PC-9 (cell line): ENCODE measurements at regions not wholly inside any gene's neighbourhood (a gene's known extent, or its start where the extent isn't known, plus 50 kb on each side); places are given as distances from the start of the nearest gene placed in this dataset.

Experiments
- BruUV-seq: library from RNA; stranded (reverse); fragments of 400-500 nt; replicated peaks from 2 replicates; lab custom pipeline; 2021; lab: Mats Ljungman, UMichigan
- CTCF ChIA-PET: fragments of 300-600 bp; sonication (Branson Sonifier 250); formaldehyde crosslinking; loops from one replicate; lab custom pipeline; 2022; ENCODE audit warnings: antibody characterized with exemption; lab: Charles Lee
- POLR2A ChIA-PET: fragments of 300-600 bp; sonication (Branson Sonifier 250); formaldehyde crosslinking; loops from one replicate; lab custom pipeline; 2022; ENCODE audit warnings: antibody characterized with exemption; ENCODE audit not compliant: unreplicated experiment; lab: Charles Lee
- DNase-seq, 2 experiments: peaks; one replicate each; pipeline versions ENCODE4 v3.0.0 to v3.0.0-alpha.2; 2015 to 2022; ENCODE audit warnings: mixed read lengths in 1 of 2
- H2AFZ ChIP-seq: fragments of 200-600 bp; sonication (generic); 2 replicates; pipeline ENCODE4 v1.8.1; 2017; ENCODE audit warnings: antibody characterized with exemption
- H3F3A ChIP-seq: fragments of 200-600 bp; sonication (generic); 2 replicates; pipeline ENCODE4 v1.8.1; 2017; ENCODE audit warnings: antibody characterized with exemption, mild to moderate bottlenecking, low read depth; ENCODE audit not compliant: insufficient read depth
- H3K27ac ChIP-seq: fragments of 200-600 bp; sonication (generic); 2 replicates; pipeline ENCODE4 v1.6.1; 2016; ENCODE audit warnings: mixed run types
- H3K27me3 ChIP-seq: fragments of 200-600 bp; sonication (generic); 2 replicates; pipeline ENCODE4 v1.6.1; 2016; ENCODE audit warnings: low read depth, mixed run types; ENCODE audit not compliant: insufficient read depth
- H3K36me3 ChIP-seq: fragments of 200-600 bp; sonication (generic); 2 replicates; pipeline ENCODE4 v1.6.1; 2016; ENCODE audit warnings: low read depth, mixed run types
- H3K4me1 ChIP-seq: fragments of 200-600 bp; sonication (generic); replicated peaks from 2 replicates; pipeline ENCODE4 v1.6.1; 2016; ENCODE audit warnings: mixed run types; ENCODE audit not compliant: insufficient read depth
- H3K4me2 ChIP-seq: fragments of 200-600 bp; sonication (generic); 2 replicates; pipeline ENCODE4 v1.6.1; 2017; ENCODE audit warnings: mixed run types
- H3K4me3 ChIP-seq: fragments of 200-600 bp; sonication (generic); 2 replicates; pipeline ENCODE4 v1.6.1; 2016; ENCODE audit warnings: mixed run types
- H3K79me2 ChIP-seq: fragments of 200-600 bp; sonication (generic); 2 replicates; pipeline ENCODE4 v1.6.1; 2017; ENCODE audit warnings: low read depth, mixed run types
- H3K9me2 ChIP-seq: fragments of 200-600 bp; sonication (generic); 2 replicates; pipeline ENCODE4 v1.8.1; 2017; ENCODE audit warnings: mild to moderate bottlenecking; ENCODE audit not compliant: insufficient read depth
- H3K9me3 ChIP-seq: fragments of 200-600 bp; sonication (generic); 2 replicates; pipeline ENCODE4 v1.8.1; 2016; ENCODE audit warnings: low read depth; ENCODE audit not compliant: insufficient read depth
- H4K20me1 ChIP-seq: fragments of 200-600 bp; sonication (generic); 2 replicates; pipeline ENCODE4 v1.8.1; 2017; ENCODE audit not compliant: insufficient read depth
- CTCF ChIP-seq: fragments of 200-600 bp; sonication (generic); conservative IDR thresholded peaks from 2 replicates; pipeline ENCODE4 v1.6.1; 2017; ENCODE audit warnings: mixed run types, antibody characterized with exemption, mild to moderate bottlenecking, moderate library complexity
- EZH2 ChIP-seq: fragments of 200-600 bp; sonication (generic); IDR thresholded peaks from 2 replicates; pipeline ENCODE4 v1.8.0; 2017; ENCODE audit warnings: antibody characterized with exemption, low read depth
- intact Hi-C: fragments of 100-400 bp; cut with micrococcal nuclease; formaldehyde crosslinking; loops from one replicate; pipeline ENCODE4 v1.10.0; 2022; ENCODE audit not compliant: unreplicated experiment

DNA sequence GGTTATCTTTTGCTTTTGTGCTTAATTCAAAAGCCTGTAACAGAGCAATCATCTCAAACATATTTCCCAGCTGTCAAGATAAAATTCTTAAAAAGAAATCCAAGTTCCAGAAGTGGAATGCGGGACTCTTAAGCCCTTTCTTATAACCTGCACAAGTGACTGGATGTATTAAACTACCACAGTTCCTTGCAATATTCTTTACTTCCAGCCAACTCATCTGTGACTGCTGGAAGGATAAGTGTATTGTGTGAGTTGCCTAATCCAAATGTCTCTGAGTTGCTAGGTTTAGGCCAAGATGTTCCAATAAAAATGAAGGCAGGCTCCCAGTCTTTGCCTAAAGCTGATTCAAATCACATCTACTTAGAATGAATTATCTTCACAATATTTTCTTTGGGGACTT, 159.2 kb upstream of the SLC24A2 start:
- Histone ChIP-seq H3K27ac (no peak overlapping the region), H3K27me3 (no peaks in the 10 kb centered on the region), H3K9me2 (no peaks in the 10 kb centered on the region), H3K36me3 (no peaks in the 10 kb centered on the region), H4K20me1 (no peaks in the 10 kb centered on the region), H3K4me3 (no peak overlapping the region), H3K79me2 (no peaks in the 10 kb centered on the region), H3K9me3 (no peaks in the 10 kb centered on the region), H3K4me1 (no peaks in the 10 kb centered on the region), H2AFZ (no peak overlapping the region), H3K4me2 (no peak overlapping the region), H3F3A (no peaks in the 10 kb centered on the region)
- no peak for TF ChIP-seq EZH2
- TF ChIP-seq CTCF: no peak
- no peak for DNase-seq
- ChIA-PET POLR2A (no interaction called here), CTCF (no interaction called here)
- intact Hi-C loops: no loop called here
- BruUV-seq: no TSS peak

- DNase-seq: no peak
- BruUV-seq: no TSS peak
These were observed 157.7 kb upstream of the SLC24A2 start for GRCh38 chr9:19946441-19947109.

DNA sequence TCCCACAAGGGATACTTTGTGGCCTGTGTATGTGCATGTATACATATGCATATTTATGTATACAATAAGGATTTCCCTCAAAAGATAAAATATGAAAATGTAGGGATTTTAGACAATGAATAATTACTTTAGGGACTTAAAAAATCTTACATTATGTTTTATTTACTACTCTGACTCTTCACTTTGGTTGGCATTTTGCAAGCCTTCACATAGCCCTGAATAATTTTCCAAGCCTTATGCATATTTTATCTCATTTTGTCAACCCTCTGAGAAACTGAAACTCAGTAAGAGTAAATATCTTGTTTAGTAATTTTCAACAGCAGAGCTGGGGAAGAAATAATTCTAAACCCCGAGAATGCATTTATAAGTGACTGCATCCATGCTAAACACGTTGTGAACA, 153.0 kb upstream of the SLC24A2 start:
- H3K4me2 ChIP-seq: no peak overlapping the region
- no peaks in the 10 kb centered on the region for H3K27me3 ChIP-seq
- CTCF ChIA-PET: no interaction called here
- no peaks in the 10 kb centered on the region for H3K79me2 ChIP-seq
- no peak overlapping the region for H2AFZ ChIP-seq
- no peak overlapping the region for H3K4me3 ChIP-seq
- TF ChIP-seq CTCF: no peak
- no peak for TF ChIP-seq EZH2
- no peaks in the 10 kb centered on the region for H4K20me1 ChIP-seq
- no peaks in the 10 kb centered on the region for H3K36me3 ChIP-seq
- H3K4me1 ChIP-seq: no peaks in the 10 kb centered on the region
- H3K27ac ChIP-seq: no peak overlapping the region
- intact Hi-C loops: no loop called here
- no TSS peak for BruUV-seq
- no peaks in the 10 kb centered on the region for H3F3A ChIP-seq
- POLR2A ChIA-PET: no interaction called here
- DNase-seq: no peak
- no peaks in the 10 kb centered on the region for H3K9me2 ChIP-seq
- no peaks in the 10 kb centered on the region for H3K9me3 ChIP-seq

More at GRCh38 chr9:19946441-19947109, 157.7 kb upstream of the SLC24A2 start:
- H2AFZ ChIP-seq: no peak overlapping the region
- TF ChIP-seq EZH2 (no peak), CTCF (0 out of 2 replicates have a peak, but pooled peaks have one; percentile 17)
- intact Hi-C loops: no loop called here
- H3K36me3 ChIP-seq: no peaks in the 10 kb centered on the region
- no peaks in the 10 kb centered on the region for H4K20me1 ChIP-seq
- H3F3A ChIP-seq: no peaks in the 10 kb centered on the region
- no peaks in the 10 kb centered on the region for H3K9me2 ChIP-seq
- no peak overlapping the region for H3K4me2 ChIP-seq
- POLR2A ChIA-PET: no interaction called here
- no peaks in the 10 kb centered on the region for H3K9me3 ChIP-seq
- CTCF ChIA-PET: no interaction called here
- no peaks in the 10 kb centered on the region for H3K4me1 ChIP-seq
- no peak overlapping the region for H3K27ac ChIP-seq
- no peaks in the 10 kb centered on the region for H3K27me3 ChIP-seq
- H3K79me2 ChIP-seq: no peaks in the 10 kb centered on the region
- H3K4me3 ChIP-seq: no peak overlapping the region
